Loucy (cell line): ENCODE measurements at regions not wholly inside any gene's neighbourhood (a gene's known extent, or its start where the extent isn't known, plus 50 kb on each side); places are given as distances from the start of the nearest gene placed in this dataset.

Experiments used
- CTCF ChIP-seq: fragments of 200-600 bp; sonication (generic); conservative IDR thresholded peaks from 2 replicates; pipeline ENCODE4 v1.5.1; 2014; ENCODE audit warnings: mild to moderate bottlenecking, antibody characterized with exemption, low read length
- EZH2phosphoT487 ChIP-seq: fragments of 200-600 bp; IDR thresholded peaks from 2 replicates; pipeline ENCODE4 v1.6.1; 2018; ENCODE audit warnings: antibody characterized with exemption, mild to moderate bottlenecking, moderate library complexity, borderline replicate concordance

GRCh38 chr15:45914425-45914824, 279.6 kb downstream of the SQOR start:
- TF ChIP-seq CTCF (no peak), EZH2phosphoT487 (no peak)
